ENCODE measurements at regions not wholly inside any gene's neighbourhood (a gene's known extent, or its start where the extent isn't known, plus 50 kb on each side); places are given as distances from the start of the nearest gene placed in this dataset.

DNA sequence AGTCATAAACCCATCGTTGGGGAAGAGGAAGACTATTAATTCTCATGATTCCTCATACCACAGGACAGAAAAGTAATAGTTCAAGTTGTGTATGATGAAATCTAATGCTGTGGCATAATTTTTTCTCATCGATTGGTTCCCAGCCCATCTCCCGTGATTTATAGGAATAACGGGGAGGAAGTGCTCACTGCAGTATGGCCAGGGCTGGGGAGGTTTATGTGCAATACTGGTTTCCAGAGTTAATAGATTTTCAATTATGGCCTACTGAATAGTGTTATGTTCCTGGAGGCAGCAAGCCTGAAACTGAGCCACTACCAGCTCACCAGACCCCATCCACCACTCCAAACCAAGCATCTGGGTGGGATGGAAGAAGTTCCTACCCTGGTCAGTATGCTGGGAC, 147.1 kb upstream of the NCAM1 start:
- DNase-seq (ENCODE audit: low read depth): no peak
- TF ChIP-seq, protein P1, sequence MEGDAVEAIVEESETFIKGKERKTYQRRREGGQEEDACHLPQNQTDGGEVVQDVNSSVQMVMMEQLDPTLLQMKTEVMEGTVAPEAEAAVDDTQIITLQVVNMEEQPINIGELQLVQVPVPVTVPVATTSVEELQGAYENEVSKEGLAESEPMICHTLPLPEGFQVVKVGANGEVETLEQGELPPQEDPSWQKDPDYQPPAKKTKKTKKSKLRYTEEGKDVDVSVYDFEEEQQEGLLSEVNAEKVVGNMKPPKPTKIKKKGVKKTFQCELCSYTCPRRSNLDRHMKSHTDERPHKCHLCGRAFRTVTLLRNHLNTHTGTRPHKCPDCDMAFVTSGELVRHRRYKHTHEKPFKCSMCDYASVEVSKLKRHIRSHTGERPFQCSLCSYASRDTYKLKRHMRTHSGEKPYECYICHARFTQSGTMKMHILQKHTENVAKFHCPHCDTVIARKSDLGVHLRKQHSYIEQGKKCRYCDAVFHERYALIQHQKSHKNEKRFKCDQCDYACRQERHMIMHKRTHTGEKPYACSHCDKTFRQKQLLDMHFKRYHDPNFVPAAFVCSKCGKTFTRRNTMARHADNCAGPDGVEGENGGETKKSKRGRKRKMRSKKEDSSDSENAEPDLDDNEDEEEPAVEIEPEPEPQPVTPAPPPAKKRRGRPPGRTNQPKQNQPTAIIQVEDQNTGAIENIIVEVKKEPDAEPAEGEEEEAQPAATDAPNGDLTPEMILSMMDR (IDR thresholded peaks at IDR 0.05; ENCODE audit: low read length, missing control alignments): no peak
- H3K4me3 ChIP-seq (replicated peaks; ENCODE audit: low read depth, low read length): no peak overlapping the region

DNA sequence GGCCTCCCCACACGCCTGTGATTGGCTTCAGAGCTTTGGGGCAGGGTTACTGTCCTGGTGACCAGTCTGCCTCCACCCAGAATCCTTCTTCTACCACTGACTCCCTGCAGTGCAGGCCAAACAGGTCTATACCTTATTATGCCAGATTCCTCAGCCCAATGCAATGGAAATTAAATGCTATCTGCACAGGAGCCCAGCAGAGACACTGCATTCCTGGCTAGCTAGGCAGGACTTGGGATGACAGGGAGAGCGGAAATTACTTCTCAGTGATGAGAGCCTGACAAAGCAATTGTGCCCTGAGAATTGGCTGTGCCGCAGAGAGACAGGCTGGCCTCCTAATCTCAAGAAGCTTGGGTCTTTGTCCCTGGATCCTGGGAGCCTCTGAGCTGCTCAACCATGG, 143.8 kb upstream of the NCAM1 start:
- TF ChIP-seq, protein P1 (IDR thresholded peaks at IDR 0.05; ENCODE audit: low read length, missing control alignments): no peak
- no peak for DNase-seq (ENCODE audit: low read depth)
- H3K4me3 ChIP-seq (replicated peaks; ENCODE audit: low read depth, low read length): no peak overlapping the region

DNA sequence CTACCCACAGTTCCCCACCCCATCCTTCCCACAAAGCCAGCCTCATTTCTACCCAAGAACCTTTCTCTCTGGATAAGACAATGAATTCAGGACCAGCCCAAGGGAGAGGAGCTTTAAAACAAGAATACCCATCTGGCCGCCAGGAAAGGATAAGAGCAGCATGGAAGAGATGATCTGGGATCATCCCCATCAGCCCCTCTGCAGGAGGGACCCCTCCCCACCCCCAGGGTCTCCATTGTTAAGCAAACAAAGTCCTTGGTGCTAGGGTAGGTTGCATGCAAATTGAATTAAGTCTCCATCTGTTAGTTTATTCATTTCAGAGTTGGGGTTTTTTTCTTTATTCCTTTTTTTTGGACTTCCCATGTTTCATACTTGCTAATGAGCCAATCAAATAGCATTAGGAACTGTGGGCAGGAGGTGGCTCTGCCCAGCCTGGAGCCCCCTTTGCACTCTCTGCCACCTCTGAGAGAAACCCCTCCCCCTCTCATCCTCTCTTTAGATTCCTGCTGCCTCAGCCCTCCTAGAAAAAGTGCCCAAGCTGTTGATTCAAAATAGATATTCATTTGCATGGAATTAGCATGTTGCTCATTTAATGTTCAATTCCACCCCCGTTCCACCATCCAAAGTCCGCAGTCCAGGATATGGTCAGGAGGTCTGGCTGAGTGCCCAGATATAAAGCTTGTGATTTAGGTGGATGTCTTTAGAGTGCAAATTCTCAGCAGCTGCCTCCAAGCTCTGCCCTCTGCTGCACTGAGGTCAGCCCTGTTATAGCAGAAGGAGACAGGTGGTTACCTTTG, 138.5 kb upstream of the NCAM1 start:
- peak; percentile 6 for DNase-seq (ENCODE audit: low read depth)
- no peak overlapping the region for H3K4me3 ChIP-seq (replicated peaks; ENCODE audit: low read depth, low read length)

DNA sequence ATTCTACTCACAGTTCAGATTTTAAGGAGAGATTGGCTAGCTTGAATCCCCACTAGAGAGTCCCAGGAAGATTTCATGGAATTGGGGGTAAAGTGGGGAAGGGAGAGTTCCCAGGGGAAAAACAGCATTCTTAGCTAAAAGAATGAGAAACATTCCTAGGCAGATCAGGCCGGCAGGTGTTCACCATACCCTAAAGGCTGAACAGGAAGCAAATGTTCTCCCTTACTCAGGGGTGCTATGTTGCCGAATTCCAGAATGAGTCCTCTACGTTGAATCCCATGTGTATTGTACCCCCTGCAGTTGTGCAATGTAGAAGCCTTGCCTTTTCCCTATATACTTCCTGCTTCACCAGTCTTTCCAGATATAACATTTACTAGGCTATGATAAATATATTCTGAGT, 135.2 kb upstream of the NCAM1 start:
- no peak overlapping the region for H3K4me3 ChIP-seq (replicated peaks; ENCODE audit: low read depth, low read length)
- DNase-seq (ENCODE audit: low read depth): no peak
- TF ChIP-seq, protein P1 (IDR thresholded peaks at IDR 0.05; ENCODE audit: low read length, missing control alignments): no peak

More for the DNA sequence above, 138.5 kb upstream of the NCAM1 start:
- TF ChIP-seq, protein P1 (IDR thresholded peaks at IDR 0.05; ENCODE audit: low read length, missing control alignments): no peak

DNA sequence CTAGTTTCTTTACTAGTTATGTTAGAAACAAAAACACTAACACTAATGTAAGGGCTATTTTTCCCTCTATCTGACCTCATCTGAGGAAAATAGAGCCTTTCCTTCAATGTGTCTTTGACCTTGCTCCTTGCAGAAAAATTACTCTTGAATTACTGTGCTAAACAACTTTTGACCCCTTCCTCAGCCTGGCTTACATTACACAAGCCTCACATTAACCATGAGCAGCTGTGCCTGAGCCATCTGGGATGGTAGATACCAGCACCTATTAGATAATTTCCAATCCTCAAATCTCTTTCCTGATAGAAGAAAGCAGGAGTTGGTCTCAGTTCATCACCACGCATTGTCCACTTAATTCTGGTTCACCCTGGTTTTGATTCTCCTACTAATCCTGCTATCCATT, 134.4 kb upstream of the NCAM1 start:
- DNase-seq (ENCODE audit: low read depth): no peak
- TF ChIP-seq, protein P1 (IDR thresholded peaks at IDR 0.05; ENCODE audit: low read length, missing control alignments): no peak
- no peak overlapping the region for H3K4me3 ChIP-seq (replicated peaks; ENCODE audit: low read depth, low read length)

DNA sequence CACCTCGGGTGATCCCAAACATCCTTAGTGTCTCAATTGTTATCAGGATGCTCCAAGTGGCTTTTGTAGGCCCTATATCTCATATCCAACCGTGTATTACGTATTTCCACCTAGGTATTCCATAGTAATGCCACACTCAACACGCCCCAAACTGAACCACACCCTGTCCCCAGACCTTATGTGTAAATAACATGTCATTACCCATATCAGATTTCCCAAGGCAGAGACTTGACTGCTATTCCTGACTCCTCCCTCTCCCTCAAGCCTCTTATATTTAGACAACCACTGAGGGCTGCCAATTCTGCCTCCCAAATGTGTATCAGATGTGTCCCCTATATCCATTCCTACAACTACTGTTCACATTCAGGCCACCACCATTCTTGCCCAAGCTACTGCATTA, 132.8 kb upstream of the NCAM1 start:
- H3K4me3 ChIP-seq (replicated peaks; ENCODE audit: low read depth, low read length): no peak overlapping the region
- TF ChIP-seq, protein P1 (IDR thresholded peaks at IDR 0.05; ENCODE audit: low read length, missing control alignments): no peak
- no peak for DNase-seq (ENCODE audit: low read depth)
